GM23338 (cell line): ENCODE measurements at regions not wholly inside any gene's neighbourhood (a gene's known extent, or its start where the extent isn't known, plus 50 kb on each side); places are given as distances from the start of the nearest gene placed in this dataset.

ENCODE experiments used
- ATAC-seq: fragments of 200-7000 bp; cut with Tn5 transposase; 3 replicates; pipeline ENCODE4 v1.9.1; 2020
- DNase-seq: peaks from one replicate; pipeline ENCODE4 v3.0.0-alpha.2; 2015; ENCODE audit warnings: low spot score
- H2AFZ ChIP-seq: fragments of 200-600 bp; sonication (generic); 2 replicates; pipeline ENCODE4 v1.8.0; 2016; ENCODE audit warnings: antibody characterized with exemption, mild to moderate bottlenecking, moderate library complexity
- H3F3A ChIP-seq: fragments of 200-600 bp; sonication (generic); replicated peaks from 2 replicates; pipeline ENCODE4 v1.8.0; 2017; ENCODE audit warnings: antibody characterized with exemption, mixed run types, low read depth
- H3K27ac ChIP-seq: fragments of 200-600 bp; sonication (generic); 2 replicates; pipeline ENCODE4 v1.6.1; 2016; ENCODE audit warnings: low read depth
- H3K27me3 ChIP-seq: fragments of 200-600 bp; sonication (generic); 2 replicates; pipeline ENCODE4 v1.8.0; 2016; ENCODE audit warnings: mild to moderate bottlenecking, mixed run types, moderate library complexity; ENCODE audit not compliant: insufficient read depth
- H3K36me3 ChIP-seq: fragments of 200-600 bp; sonication (generic); 2 replicates; pipeline ENCODE4 v1.8.0; 2016; ENCODE audit warnings: mild to moderate bottlenecking; ENCODE audit not compliant: insufficient read depth
- H3K4me1 ChIP-seq: fragments of 200-600 bp; sonication (generic); 2 replicates; pipeline ENCODE4 v1.8.0; 2016; ENCODE audit warnings: mild to moderate bottlenecking, moderate library complexity; ENCODE audit not compliant: insufficient read depth
- H3K4me2 ChIP-seq: fragments of 200-600 bp; sonication (generic); 2 replicates; pipeline ENCODE4 v1.7.1; 2017; ENCODE audit warnings: mixed run types
- H3K4me3 ChIP-seq: fragments of 200-600 bp; sonication (generic); 2 replicates; pipeline ENCODE4 v1.6.1; 2016; ENCODE audit warnings: mixed run types
- H3K79me2 ChIP-seq: fragments of 200-600 bp; sonication (generic); replicated peaks from 2 replicates; pipeline ENCODE4 v1.8.0; 2017; ENCODE audit warnings: mild to moderate bottlenecking; ENCODE audit not compliant: insufficient read depth
- H3K9me2 ChIP-seq: fragments of 200-600 bp; sonication (generic); 2 replicates; pipeline ENCODE4 v1.8.0; 2017; ENCODE audit not compliant: insufficient read depth
- H4K20me1 ChIP-seq: fragments of 200-600 bp; sonication (generic); replicated peaks from 2 replicates; pipeline ENCODE4 v1.8.0; 2017; ENCODE audit warnings: mild to moderate bottlenecking; ENCODE audit not compliant: insufficient read depth
- H3K27ac Mint-ChIP-seq: 2 replicates; pipeline ENCODE4 v1.8.0; 2020; ENCODE audit warnings: inconsistent platforms, mild to moderate bottlenecking, moderate library complexity, mixed read lengths
- H3K27me3 Mint-ChIP-seq: 3 replicates; pipeline ENCODE4 v1.8.0; 2022; ENCODE audit warnings: low read depth, mild to moderate bottlenecking, moderate library complexity, mixed read lengths, inconsistent platforms; ENCODE audit not compliant: insufficient read depth, poor library complexity
- H3K36me3 Mint-ChIP-seq: 3 replicates; pipeline ENCODE4 v1.8.0; 2021; ENCODE audit warnings: low read depth, mild to moderate bottlenecking, inconsistent platforms, moderate library complexity, mixed read lengths
- H3K4me1 Mint-ChIP-seq: 3 replicates; pipeline ENCODE4 v1.8.0; 2020; ENCODE audit warnings: mild to moderate bottlenecking, inconsistent platforms, mixed read lengths
- H3K4me3 Mint-ChIP-seq: 3 replicates; pipeline ENCODE4 v1.8.0; 2021; ENCODE audit warnings: moderate library complexity, mild to moderate bottlenecking, inconsistent platforms, mixed read lengths
- H3K9me3 Mint-ChIP-seq: 3 replicates; pipeline ENCODE4 v1.8.0; 2020; ENCODE audit warnings: moderate library complexity, mild to moderate bottlenecking, inconsistent platforms, mixed read lengths
- CREB1 ChIP-seq: fragments of 250-450 bp; sonication (Bioruptor Pico); IDR thresholded peaks from 2 replicates; pipeline ENCODE4 v1.5.0; 2020; ENCODE audit warnings: low read depth, mild to moderate bottlenecking, moderate library complexity
- ETS1 ChIP-seq: IDR thresholded peaks from 2 replicates; pipeline ENCODE4 v1.6.1; 2016; ENCODE audit warnings: antibody characterized with exemption
- EZH2 ChIP-seq: fragments of 200-600 bp; sonication (generic); IDR thresholded peaks from one replicate; pipeline ENCODE4 v1.8.0; 2017; ENCODE audit warnings: antibody characterized with exemption, mild to moderate bottlenecking, low read depth; ENCODE audit not compliant: unreplicated experiment
- EZH2phosphoT487 ChIP-seq: fragments of 200-600 bp; sonication (generic); IDR thresholded peaks from one replicate; pipeline ENCODE4 v1.8.1; 2018; ENCODE audit warnings: antibody characterized with exemption; ENCODE audit not compliant: unreplicated experiment
- JUNB ChIP-seq: IDR thresholded peaks from one replicate; pipeline ENCODE4 v1.6.1; 2016; ENCODE audit warnings: antibody characterized with exemption; ENCODE audit not compliant: unreplicated experiment
- NANOG ChIP-seq: IDR thresholded peaks from 2 replicates; pipeline ENCODE4 v1.6.1; 2016; ENCODE audit warnings: antibody characterized with exemption, borderline replicate concordance
- POLR2AphosphoS5 ChIP-seq: IDR thresholded peaks from 2 replicates; pipeline ENCODE4 v1.6.1; 2016; ENCODE audit warnings: antibody characterized with exemption, low read depth
- STAT1 ChIP-seq: IDR thresholded peaks from one replicate; pipeline ENCODE4 v1.6.1; 2016; ENCODE audit warnings: antibody characterized with exemption; ENCODE audit not compliant: unreplicated experiment
- ZNF114 ChIP-seq: fragments of 250-450 bp; sonication (Bioruptor Pico); IDR thresholded peaks from 2 replicates; pipeline ENCODE4 v1.5.0; 2020; ENCODE audit warnings: mild to moderate bottlenecking, moderate library complexity
- ZNF331 ChIP-seq: fragments of 250-450 bp; sonication (Bioruptor Pico); IDR thresholded peaks from 2 replicates; pipeline ENCODE4 v1.5.0; 2020; ENCODE audit warnings: low read depth, mild to moderate bottlenecking, moderate library complexity
- ZNF462 ChIP-seq: fragments of 250-450 bp; sonication (Bioruptor Pico); IDR thresholded peaks from 2 replicates; pipeline ENCODE4 v1.5.0; 2020; ENCODE audit warnings: mild to moderate bottlenecking, moderate library complexity
- TF ChIP-seq, protein P1 (sequence below), 2 experiments: fragments of 200-600 bp in 1 of 2; sonication (generic) in 1 of 2; conservative IDR thresholded peaks; 2 replicates each; pipeline versions ENCODE4 v1.5.1 to v1.6.1; 2016 to 2017; ENCODE audit warnings: antibody characterized with exemption in 2 of 2, low read depth in 2 of 2, mild to moderate bottlenecking in 2 of 2, moderate library complexity in 1 of 2
- TF ChIP-seq, protein P2 (sequence below): IDR thresholded peaks from one replicate; pipeline ENCODE4 v1.6.1; 2018; ENCODE audit warnings: antibody characterized with exemption; ENCODE audit not compliant: unreplicated experiment

- H3K4me3 ChIP-seq, result no peak overlapping the region
- H3K9me3 Mint-ChIP-seq, result peaks cover 10% of the 10 kb centered on the region
- no peak overlapping the region for H2AFZ ChIP-seq
- no peaks in the 10 kb centered on the region for H3K27me3 ChIP-seq
- no peaks in the 10 kb centered on the region for H3K79me2 ChIP-seq
- H3K4me1 Mint-ChIP-seq, result peaks cover 4% of the 10 kb centered on the region; the same call in 2 of the 3 replicates
- H3K27ac ChIP-seq, result no peak overlapping the region
- no peak for ATAC-seq
- H3K4me1 ChIP-seq, result no peaks in the 10 kb centered on the region
- H3K36me3 Mint-ChIP-seq, result peaks cover 9% of the 10 kb centered on the region
- no peak overlapping the region for H3K4me3 Mint-ChIP-seq
- no peak overlapping the region for H3K4me2 ChIP-seq
- H3K9me2 ChIP-seq, result no peaks in the 10 kb centered on the region
- no peaks in the 10 kb centered on the region for H3K27me3 Mint-ChIP-seq
- H3K27ac Mint-ChIP-seq, result no peak overlapping the region
- H3K36me3 ChIP-seq, result peaks cover 2% of the 10 kb centered on the region
- TF ChIP-seq, protein P1, sequence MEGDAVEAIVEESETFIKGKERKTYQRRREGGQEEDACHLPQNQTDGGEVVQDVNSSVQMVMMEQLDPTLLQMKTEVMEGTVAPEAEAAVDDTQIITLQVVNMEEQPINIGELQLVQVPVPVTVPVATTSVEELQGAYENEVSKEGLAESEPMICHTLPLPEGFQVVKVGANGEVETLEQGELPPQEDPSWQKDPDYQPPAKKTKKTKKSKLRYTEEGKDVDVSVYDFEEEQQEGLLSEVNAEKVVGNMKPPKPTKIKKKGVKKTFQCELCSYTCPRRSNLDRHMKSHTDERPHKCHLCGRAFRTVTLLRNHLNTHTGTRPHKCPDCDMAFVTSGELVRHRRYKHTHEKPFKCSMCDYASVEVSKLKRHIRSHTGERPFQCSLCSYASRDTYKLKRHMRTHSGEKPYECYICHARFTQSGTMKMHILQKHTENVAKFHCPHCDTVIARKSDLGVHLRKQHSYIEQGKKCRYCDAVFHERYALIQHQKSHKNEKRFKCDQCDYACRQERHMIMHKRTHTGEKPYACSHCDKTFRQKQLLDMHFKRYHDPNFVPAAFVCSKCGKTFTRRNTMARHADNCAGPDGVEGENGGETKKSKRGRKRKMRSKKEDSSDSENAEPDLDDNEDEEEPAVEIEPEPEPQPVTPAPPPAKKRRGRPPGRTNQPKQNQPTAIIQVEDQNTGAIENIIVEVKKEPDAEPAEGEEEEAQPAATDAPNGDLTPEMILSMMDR (conservative IDR thresholded peaks at IDR 0.05; ENCODE audit: low read depth in 2 of 2), result no peak
- no peak for TF ChIP-seq NANOG
- TF ChIP-seq STAT1, result no peak
- no peak for TF ChIP-seq EZH2
- TF ChIP-seq ZNF331 (CRISPR knock-in tag), result no peak
- TF ChIP-seq ZNF114 (CRISPR knock-in tag), result no peak
- no peak for TF ChIP-seq ZNF462
- no peak for TF ChIP-seq ETS1
- no peak for TF ChIP-seq CREB1 (CRISPR knock-in tag)
- TF ChIP-seq, protein P2, sequence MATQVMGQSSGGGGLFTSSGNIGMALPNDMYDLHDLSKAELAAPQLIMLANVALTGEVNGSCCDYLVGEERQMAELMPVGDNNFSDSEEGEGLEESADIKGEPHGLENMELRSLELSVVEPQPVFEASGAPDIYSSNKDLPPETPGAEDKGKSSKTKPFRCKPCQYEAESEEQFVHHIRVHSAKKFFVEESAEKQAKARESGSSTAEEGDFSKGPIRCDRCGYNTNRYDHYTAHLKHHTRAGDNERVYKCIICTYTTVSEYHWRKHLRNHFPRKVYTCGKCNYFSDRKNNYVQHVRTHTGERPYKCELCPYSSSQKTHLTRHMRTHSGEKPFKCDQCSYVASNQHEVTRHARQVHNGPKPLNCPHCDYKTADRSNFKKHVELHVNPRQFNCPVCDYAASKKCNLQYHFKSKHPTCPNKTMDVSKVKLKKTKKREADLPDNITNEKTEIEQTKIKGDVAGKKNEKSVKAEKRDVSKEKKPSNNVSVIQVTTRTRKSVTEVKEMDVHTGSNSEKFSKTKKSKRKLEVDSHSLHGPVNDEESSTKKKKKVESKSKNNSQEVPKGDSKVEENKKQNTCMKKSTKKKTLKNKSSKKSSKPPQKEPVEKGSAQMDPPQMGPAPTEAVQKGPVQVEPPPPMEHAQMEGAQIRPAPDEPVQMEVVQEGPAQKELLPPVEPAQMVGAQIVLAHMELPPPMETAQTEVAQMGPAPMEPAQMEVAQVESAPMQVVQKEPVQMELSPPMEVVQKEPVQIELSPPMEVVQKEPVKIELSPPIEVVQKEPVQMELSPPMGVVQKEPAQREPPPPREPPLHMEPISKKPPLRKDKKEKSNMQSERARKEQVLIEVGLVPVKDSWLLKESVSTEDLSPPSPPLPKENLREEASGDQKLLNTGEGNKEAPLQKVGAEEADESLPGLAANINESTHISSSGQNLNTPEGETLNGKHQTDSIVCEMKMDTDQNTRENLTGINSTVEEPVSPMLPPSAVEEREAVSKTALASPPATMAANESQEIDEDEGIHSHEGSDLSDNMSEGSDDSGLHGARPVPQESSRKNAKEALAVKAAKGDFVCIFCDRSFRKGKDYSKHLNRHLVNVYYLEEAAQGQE, result no peak
- TF ChIP-seq JUNB, result no peak
- TF ChIP-seq POLR2AphosphoS5, result no peak
- no peak for TF ChIP-seq EZH2phosphoT487
- no peaks in the 10 kb centered on the region for H3F3A ChIP-seq
- DNase-seq, result no peak
- no peaks in the 10 kb centered on the region for H4K20me1 ChIP-seq
These were observed 166.7 kb downstream of the TMEM167A start for GRCh38 chr5:82910491-82910890.
